GM21381 (cell line): ENCODE measurements at regions not wholly inside any gene's neighbourhood (a gene's known extent, or its start where the extent isn't known, plus 50 kb on each side); places are given as distances from the start of the nearest gene placed in this dataset.

Experiments
- ATAC-seq: cut with Tn5 transposase; IDR thresholded peaks from one replicate; pipeline ENCODE4 v1.9.1; 2021; ENCODE audit warnings: mild to moderate bottlenecking, moderate library complexity; ENCODE audit not compliant: unreplicated experiment

DNA sequence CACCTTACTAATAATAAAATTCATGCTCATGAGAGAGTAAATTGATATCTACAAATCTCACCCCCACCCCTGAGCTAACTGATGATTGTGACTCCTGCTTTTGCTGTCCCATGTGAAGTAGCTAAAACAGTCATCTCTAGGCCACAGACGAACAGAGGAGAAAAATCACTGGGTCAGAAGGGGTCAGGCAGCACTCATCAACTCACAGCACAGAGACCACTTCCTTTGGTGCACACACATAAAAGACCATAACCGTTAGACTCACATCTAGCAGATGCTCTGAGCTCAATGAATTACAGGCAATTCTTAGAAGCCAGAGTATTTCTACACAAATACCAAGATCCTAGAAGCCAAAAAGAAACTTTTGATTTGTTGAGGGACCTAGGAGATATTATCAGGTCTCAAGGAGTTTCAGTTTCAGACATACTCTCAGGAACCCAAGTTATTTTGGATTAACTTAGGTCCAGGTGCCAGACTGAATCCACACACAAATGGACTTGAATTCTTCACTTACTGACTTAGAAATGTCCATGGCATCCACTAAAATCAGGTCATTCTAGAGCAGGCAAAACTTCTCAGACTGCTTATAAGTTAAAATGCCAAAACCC is 65.0 kb upstream of the TES start:
- peak; percentile 76 for ATAC-seq

DNA sequence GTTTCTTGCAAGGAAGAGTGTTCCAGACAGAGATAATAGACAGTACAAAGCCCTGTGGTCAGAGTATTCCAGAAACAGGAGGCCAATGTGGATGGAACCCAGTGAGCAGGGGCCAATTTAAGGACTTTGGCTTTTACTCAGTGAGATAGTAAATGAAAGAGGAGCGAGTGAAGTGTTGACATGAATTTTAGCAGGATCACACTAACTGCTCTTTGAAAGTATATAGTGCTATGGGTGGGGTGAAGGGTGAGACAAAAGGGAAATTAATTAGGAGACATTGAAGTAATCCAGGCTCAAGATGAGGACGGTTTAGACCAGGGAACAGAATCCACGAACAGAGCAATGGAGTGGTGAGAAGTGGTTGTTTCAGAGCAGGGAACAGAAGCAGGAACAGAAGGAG is 62.2 kb upstream of the TES start:
- no peak for ATAC-seq

DNA sequence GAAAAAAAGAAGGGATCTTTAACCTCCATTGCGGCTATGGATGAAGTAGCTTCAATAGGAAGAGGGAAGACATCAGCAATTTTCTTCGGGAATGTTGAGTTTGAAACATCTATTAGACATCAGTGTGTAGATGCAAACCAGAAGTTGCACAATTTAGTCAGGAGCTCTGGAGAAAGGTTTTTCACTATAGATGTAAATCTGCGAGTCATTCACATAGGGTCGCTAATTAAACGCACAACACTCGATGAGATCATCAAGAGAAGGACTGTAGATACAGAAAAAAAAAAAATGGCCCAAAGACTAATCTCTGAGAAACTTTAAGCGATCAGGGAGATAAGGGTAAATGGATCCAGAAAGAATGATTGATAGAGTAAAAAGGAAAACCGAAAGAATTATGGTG is 61.7 kb upstream of the TES start:
- no peak for ATAC-seq

DNA sequence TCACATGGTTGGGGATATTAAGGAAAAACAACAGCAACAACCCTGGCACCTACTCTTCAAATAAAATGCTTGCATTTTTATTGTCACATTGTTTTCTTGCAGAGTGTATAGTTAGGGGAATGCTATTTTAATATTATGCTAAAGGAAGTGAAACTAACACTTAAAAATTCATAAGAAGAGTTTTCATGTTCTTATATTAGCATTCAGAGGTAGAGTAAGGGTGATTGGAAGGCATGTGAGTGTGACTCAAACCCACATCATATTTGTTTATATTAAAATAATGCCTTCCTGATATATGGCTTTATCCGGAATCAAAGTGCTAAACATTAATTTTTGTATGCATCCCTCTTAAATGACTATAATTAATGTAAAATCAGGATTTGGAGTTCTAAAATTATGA is 59.8 kb upstream of the TES start:
- peak; percentile 86 for ATAC-seq

DNA sequence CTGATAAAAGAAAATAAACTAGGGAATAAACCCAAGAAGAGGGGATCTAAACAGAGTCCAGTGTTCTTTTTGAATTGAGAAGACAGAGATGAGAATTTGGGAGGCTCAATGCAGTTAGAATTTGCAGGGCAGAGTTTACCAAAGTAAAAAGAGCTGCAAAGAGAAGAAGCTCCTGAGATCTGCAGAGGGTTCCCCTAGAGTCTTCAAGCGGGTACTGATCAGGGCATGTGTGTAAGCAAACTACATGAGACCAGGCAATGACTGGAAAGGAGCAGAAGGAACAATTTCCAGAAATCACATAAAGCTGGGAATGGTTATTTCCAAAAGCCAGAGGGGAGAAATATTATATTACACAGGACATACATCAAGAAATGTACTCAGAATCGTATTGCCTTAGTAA is 58.1 kb upstream of the TES start:
- ATAC-seq: no peak

DNA sequence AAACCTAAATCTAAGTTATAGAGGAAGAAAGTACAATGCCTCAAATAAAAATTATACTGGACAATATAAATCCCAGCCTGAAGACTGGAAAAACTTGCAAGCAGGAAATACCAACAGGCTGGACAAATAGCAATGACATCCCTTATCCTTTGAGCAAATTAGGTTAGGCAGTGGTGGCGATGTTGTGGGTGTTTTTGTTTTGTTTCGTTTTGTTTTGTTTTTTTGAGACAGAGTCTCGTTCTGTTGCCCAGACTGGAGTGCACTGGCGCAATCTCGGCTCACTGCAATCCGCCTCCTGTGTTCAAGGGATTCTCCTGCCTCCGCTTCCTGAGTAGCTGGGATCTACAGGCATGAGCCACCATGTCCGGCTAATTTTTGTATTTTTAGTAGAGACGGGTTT is 57.3 kb upstream of the TES start:
- no peak for ATAC-seq

DNA sequence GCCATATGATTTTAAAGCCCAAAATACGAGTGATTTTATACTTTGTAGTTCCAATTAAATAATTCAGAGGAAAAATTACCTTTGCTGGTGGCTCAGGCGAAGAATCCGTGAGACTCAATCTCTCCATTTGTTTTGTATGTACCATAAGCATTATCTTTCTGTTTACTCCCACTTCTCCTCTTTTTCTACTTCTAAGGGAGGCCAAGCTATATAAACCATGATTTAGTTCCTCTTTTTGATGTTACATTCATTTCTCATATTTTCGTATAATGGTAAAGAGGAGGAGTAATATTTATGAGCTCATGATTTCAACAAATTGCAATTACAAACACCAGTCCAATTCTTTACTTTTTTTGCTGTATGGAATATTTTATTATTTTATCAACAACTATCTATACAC is 50.6 kb upstream of the TES start:
- ATAC-seq: no peak
